Myocyte (in vitro differentiated cells): ENCODE measurements at regions not wholly inside any gene's neighbourhood (a gene's known extent, or its start where the extent isn't known, plus 50 kb on each side); places are given as distances from the start of the nearest gene placed in this dataset.

Source experiments
- DNase-seq: peaks from one replicate; pipeline ENCODE4 v3.0.0-alpha.2; 2012; ENCODE audit warnings: low read depth

- DNase-seq: peak; percentile 79
Observed at GRCh38 chr6:138692058-138692977, 81.3 kb upstream of the CCDC28A start.

- DNase-seq: peak; percentile 73
Observed at GRCh38 chr6:138692978-138693909, 80.3 kb upstream of the CCDC28A start.

- no peak for DNase-seq
Observed at GRCh38 chr6:138695193-138695592, 78.4 kb upstream of the CCDC28A start.

GRCh38 chr6:138714493-138714892 lies 59.1 kb upstream of the CCDC28A start:
- DNase-seq: no peak

- no peak for DNase-seq
Observed at GRCh38 chr6:138716013-138716412, 57.6 kb upstream of the CCDC28A start.

- DNase-seq: no peak
Observed at GRCh38 chr6:138716971-138717665, 56.5 kb upstream of the CCDC28A start.

GRCh38 chr6:138719011-138719635 lies 54.4 kb upstream of the CCDC28A start:
- DNase-seq: peak; percentile 6

- no peak for DNase-seq
Observed at GRCh38 chr6:138719744-138720143, 53.8 kb upstream of the CCDC28A start.

GRCh38 chr6:138722425-138723371 lies 50.9 kb upstream of the CCDC28A start:
- peak; percentile 16 for DNase-seq
